Activated gamma-delta T cell (primary cell): ENCODE measurements at regions not wholly inside any gene's neighbourhood (a gene's known extent, or its start where the extent isn't known, plus 50 kb on each side); places are given as distances from the start of the nearest gene placed in this dataset.

ENCODE experiments used
- DNase-seq: peaks from one replicate; lab custom pipeline; 2025; lab: John Stamatoyannopoulos, UW

GRCh38 chr6:164152611-164153010 lies 738.1 kb downstream of the QKI start:
- DNase-seq: no peak

- DNase-seq: no peak
Measured at GRCh38 chr6:164151161-164152120, 736.9 kb downstream of the QKI start.

DNA sequence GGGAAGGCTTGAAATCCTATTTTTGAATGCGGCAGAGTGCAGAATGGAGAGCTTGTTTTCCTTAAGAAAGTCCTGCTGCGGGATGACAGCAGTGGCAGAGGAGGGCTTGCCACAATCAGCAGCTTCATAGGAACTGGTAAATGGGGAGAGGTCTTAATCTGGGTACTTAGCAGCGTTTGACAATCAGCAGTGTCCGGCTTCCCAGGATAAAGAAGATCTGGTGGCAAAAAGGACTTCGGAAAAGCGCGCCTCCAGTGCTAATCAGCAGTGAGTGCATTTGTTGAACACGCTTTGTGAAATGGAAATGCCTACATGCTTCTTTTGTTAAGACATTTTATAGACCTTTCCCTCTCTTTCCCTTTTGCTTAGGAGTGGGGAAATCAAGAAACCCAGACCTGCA lies 735.7 kb downstream of the QKI start:
- DNase-seq: no peak

- DNase-seq: no peak
Measured at GRCh38 chr6:164148788-164149187, 734.3 kb downstream of the QKI start.

DNA sequence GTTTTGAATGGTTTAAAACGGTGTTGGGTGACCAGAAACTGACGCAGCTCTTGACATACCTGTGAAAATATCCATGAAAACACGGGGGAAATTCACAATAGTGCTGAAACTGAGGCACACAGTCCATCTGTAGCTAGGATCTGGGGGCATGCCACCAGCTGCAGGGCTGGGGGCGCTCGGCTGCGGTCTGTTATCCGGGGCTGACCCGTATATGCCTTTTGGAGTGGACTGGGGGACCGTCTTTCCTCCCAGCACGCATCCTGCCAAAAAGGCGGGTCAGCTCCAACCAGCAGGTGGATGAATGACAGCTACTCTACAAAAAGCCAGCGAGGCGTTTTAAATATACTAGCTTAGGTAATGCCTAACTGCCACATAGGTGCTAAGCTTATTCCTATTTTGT lies 729.8 kb downstream of the QKI start:
- DNase-seq: no peak

DNA sequence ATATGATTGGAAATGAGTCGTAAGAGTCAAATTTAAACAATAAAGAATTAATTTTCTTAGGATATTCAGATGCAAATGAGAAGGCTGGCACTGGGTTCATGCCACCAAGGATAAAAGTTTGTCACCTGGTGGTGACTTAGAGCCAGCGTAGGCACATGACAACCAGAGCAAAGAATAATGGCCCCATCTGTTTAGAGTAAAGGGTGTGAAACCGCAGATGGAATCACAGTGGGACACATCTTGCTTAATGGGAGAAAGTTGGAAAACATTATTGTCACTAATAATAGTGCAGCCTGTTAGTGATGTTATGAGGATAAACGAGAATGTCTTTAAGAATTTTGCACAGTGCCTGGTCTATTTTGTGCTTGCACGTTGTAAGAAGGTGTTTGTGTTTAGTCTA lies 727.8 kb downstream of the QKI start:
- no peak for DNase-seq

DNA sequence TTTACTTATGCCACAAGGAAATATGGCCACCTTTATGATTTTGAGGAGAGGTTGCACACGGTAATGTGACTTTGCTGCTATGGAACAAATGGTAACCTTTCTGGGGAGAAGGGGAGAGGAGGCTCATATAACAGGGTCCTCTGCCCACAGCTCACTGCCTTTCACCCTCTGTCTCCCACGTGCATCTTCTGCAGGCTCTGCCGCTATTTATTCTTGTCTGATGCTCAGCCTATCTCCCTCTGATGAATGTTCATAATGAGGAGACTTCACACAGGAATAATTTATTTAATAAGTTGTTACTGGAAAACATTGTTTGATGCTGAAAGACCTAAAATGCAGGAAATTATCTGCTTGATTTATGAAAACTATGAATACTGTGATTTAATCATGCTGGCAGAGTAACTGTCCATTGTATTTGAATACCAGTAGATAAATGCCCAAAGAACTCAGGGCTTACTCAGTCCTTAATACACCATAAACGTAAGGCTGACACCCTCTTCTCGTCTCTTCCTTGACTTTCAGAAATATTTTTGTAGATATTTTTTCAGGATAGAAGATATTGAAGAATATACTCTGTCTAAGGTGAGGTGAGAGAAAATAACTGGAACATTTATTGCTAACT lies 721.1 kb downstream of the QKI start:
- DNase-seq: no peak

DNA sequence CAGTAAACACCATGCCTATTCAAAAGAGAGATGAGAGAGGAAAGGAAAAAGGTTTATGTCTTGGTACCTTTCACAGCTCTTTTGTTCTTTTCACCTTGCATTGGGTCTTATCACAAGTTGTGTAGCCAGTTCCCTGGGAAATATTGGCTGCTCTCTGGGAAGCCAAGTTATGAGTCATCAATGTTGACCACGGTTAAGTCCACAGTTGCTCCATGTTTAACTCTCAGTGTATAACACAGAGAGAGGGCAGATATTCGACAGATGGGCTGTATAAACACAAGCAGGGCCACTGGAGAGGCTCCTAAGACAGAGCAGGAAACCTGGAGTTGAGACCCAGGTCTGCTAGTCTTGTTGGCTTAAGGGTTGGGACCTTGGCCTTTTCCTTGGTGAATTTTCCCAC lies 718.6 kb downstream of the QKI start:
- DNase-seq: no peak

- no peak for DNase-seq
Measured at GRCh38 chr6:164130585-164130984, 716.1 kb downstream of the QKI start.

DNA sequence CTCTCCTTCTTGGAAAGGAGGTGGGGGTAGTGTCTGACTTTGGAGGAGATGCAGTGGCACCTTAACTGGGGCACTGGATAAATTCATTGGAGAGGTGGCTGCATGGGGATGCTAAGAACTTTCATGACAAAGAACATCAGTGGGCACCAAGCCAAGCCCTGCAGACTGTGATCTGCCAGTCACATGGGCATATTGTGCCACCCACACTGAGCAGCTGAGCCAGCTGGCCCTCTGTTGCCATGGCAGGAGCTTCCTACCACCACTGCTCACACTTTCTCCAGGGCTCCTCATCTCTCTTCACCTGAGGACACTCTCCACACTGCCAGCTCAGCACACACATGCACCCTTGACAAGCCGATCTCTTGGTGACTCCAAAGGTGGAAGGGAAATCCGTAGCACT lies 715.6 kb downstream of the QKI start:
- DNase-seq: no peak

GRCh38 chr6:164129218-164129617 lies 714.7 kb downstream of the QKI start:
- no peak for DNase-seq

DNA sequence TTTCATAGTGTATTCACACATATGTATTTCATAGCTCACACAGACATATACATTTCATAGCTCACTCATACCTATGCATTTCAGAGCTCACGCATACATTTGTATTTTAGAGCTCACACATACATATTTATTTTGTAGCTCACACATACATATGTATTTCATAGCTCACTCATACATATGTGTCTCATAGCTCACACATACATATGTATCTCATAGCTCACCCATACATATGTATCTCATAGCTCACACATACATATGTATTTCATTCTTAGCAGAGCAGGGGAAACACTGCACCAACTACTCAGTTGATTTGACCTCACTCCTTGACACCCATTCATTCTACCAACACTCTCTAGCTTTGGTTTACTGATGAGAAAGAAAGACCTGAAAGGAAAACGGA lies 713.6 kb downstream of the QKI start:
- DNase-seq: no peak

DNA sequence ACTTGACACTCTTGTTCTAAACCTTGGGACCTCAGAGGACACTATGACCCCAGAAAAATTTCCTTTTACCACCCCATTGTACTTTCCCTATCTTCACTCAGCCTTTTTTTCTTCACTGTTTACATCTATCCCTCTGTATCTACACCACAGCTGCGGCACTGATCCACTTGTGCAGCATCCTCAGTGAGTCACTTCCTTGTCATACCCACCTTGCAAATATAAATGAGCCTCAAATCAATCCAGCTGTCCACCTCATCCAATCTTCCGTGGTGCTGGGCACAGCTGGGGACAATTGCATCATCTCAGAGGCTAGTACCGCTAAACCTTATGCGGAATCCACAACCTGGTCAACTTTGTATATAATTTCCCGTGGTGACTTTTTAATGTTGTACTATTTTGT lies 710.5 kb downstream of the QKI start:
- DNase-seq: no peak

DNA sequence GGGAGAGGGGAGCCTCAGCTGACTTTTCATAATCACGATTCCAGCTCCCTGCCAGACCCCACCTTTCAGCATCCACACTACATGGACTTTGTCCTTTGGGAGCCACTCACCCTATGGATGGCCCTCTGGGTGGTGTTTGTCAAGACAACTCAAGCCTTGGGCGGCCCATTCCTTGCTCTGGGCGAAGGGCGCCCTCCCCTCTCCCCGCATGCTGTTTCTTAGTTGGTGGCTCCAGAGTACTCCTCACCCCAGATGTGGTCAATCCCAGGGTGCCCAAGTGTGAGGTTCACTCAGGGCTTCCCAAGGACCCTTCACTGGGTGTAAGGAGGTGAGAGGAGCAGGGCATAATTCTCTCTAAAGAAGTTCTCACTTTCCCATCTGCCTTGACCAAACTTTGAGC lies 710.0 kb downstream of the QKI start:
- DNase-seq: no peak

DNA sequence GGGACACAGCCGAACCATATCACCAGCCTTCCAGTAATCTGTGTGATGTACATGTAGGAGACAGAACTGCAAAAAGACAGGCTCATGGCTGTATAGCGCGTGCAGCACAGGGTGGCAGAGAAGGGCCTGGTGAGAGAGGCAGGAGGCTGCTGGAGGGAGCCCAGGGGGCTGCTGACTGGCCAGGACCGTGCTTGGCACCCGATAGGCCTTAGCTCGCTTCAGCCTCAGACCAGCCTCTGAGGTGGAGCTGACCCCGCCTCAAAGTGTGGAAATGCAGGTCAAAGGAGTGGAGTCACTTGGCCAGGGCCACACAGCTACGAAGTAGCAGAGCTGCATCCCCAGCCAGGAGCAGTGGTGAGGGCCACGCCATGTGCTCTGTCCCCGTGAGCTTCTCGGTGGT lies 707.6 kb downstream of the QKI start:
- DNase-seq: no peak

DNA sequence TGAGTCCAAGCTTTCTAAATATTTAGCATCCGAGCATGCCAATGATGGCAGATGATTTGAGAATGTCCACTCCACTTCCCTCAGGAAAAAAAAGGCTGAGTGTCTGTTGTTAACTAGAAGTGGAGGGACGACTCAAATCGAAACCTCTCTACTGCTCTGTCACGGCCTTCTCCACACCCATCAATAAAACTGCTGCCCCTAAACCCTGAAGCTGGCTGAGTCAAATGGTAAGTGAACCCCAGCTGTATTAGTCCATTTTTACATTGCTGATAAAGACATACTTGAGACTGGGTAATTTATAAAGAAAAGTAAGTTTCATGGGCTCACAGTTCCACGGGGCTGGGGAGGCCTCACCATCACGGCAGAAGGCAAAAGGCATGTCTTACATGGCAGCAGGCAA lies 707.0 kb downstream of the QKI start:
- no peak for DNase-seq

GRCh38 chr6:164114651-164115050 lies 700.1 kb downstream of the QKI start:
- no peak for DNase-seq

DNA sequence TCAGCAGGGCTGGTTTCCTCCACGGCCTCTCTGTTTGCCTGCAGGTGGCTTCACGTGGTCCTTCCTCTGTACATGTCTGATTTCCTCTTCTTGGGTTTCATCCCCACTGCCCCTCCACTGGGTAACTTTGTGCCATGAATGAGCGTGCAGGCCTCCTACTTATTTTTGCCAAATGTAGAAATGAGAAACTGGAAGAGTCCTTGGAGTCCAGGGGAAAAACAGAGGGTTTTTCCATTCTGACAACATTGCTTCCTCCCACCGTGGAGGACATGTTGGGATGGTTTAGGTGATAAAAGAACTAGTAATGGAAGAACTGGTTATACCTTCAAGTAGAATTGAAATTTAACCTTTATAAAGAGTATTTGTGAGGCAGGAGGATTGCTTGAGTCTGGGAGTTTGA lies 699.5 kb downstream of the QKI start:
- no peak for DNase-seq

DNA sequence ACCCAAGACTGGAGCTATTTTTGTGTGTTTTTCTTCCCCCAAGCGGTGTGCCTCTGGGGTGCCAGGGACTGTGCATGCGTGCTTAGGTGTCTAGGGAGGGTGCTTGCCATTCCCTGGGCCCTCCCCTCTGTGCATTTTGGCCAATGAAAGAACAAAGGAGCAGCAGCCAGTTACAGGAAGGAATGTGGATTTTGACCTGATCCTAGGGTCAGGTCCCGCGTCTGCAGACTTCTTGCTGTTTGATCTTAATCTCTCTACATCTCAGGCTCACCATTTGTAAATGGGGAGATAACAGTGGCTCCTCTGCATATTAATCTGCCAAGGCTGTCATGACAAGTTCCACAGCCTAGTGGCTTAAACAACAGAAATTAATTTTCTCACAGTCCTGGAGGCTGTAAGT lies 699.1 kb downstream of the QKI start:
- no peak for DNase-seq

GRCh38 chr6:164109770-164110140 lies 695.2 kb downstream of the QKI start:
- no peak for DNase-seq

DNA sequence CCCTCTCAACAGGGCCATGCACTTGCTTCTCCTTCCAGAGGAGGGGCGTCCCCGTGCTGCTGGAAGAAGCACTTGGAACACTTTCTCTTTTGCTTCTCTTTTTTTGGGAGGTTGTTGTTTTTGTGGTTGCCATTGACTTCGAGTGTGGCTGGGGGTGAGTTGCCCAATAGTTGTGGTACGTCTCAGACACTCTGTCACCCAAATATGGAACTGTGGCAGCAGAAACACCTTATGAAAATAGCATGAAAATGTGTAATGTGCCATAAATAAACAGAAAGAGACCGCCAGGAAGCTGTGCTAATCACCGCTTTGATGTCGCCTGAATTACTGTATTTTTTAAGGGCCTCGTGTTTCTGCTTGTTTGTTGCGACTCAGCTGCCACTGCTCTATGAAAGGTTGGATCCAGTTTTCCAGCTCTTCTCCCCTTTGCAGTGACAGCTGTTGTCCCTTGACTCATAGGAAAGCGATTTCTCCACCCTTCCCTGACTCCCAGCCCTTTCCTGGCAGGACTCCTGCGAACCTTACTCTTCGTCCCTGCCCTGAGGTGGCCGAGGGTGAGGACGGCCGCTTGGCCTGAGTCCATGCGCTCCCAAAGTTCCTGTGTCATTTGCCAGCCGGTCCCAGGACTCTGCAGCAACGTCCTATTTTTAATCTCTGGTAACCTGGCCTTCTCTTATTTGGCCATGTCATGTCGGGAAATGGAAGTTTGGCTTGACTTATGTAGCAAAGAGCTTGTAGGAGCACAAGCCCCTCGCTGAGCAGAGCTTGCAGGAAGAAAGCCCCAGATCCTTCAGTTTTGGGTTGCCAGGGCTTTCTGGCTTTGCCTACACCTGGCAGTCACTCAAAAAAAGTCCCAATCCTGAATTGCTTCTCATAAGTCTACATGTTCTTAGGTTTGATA lies 694.6 kb downstream of the QKI start:
- no peak for DNase-seq

GRCh38 chr6:164108092-164108491 lies 693.6 kb downstream of the QKI start:
- DNase-seq: no peak
